ENCODE measurements at regions not wholly inside any gene's neighbourhood (a gene's known extent, or its start where the extent isn't known, plus 50 kb on each side); places are given as distances from the start of the nearest gene placed in this dataset.

GRCh38 chr3:24605511-24606028 lies 110.9 kb upstream of the THRB start:
- TF ChIP-seq POLR2A (IDR thresholded peaks at IDR 0.05) (no peak), CTCF (IDR thresholded peaks at IDR 0.05) (no peak)
- DNase-seq = no peak
- Histone ChIP-seq H3K27me3 (no peaks in the 10 kb centered on the region), H3K4me1 (no peaks in the 10 kb centered on the region), H3K9me3 (no peaks in the 10 kb centered on the region), H3K36me3 (no peaks in the 10 kb centered on the region), H3K27ac (no peak overlapping the region), H3K4me3 (no peak overlapping the region)
- intact Hi-C loops (cut with DNase I; ENCODE audit: low total_unique reads) = no loop called here

- DNase-seq = no peak
- no peaks in the 10 kb centered on the region for H3K27me3 ChIP-seq
- no peak overlapping the region for H3K27ac ChIP-seq
- intact Hi-C loops (cut with DNase I; ENCODE audit: low total_unique reads) = no loop called here
- no peak overlapping the region for H3K4me3 ChIP-seq
- no peaks in the 10 kb centered on the region for H3K4me1 ChIP-seq
- TF ChIP-seq POLR2A (IDR thresholded peaks at IDR 0.05) = no peak
- TF ChIP-seq CTCF (IDR thresholded peaks at IDR 0.05) = no peak
- no peaks in the 10 kb centered on the region for H3K9me3 ChIP-seq
- H3K36me3 ChIP-seq = no peaks in the 10 kb centered on the region
Observed at GRCh38 chr3:24607281-24607680, 112.6 kb upstream of the THRB start.

GRCh38 chr3:24608701-24609390 lies 114.2 kb upstream of the THRB start:
- Histone ChIP-seq H3K4me1 (no peaks in the 10 kb centered on the region), H3K4me3 (no peak overlapping the region), H3K9me3 (no peaks in the 10 kb centered on the region), H3K36me3 (no peaks in the 10 kb centered on the region), H3K27me3 (no peaks in the 10 kb centered on the region), H3K27ac (no peak overlapping the region)
- TF ChIP-seq POLR2A (IDR thresholded peaks at IDR 0.05) (no peak), CTCF (IDR thresholded peaks at IDR 0.05) (no peak)
- intact Hi-C loops (cut with DNase I; ENCODE audit: low total_unique reads) = no loop called here
- peak in 1 of 2 donors; percentile 18 for DNase-seq

GRCh38 chr3:24614359-24614758 lies 119.7 kb upstream of the THRB start:
- Histone ChIP-seq H3K4me1 (no peaks in the 10 kb centered on the region), H3K9me3 (no peaks in the 10 kb centered on the region), H3K36me3 (no peaks in the 10 kb centered on the region), H3K27ac (no peak overlapping the region), H3K4me3 (no peak overlapping the region), H3K27me3 (no peaks in the 10 kb centered on the region)
- intact Hi-C loops (cut with DNase I; ENCODE audit: low total_unique reads) = no loop called here
- no peak for TF ChIP-seq CTCF (IDR thresholded peaks at IDR 0.05)
- no peak for TF ChIP-seq POLR2A (IDR thresholded peaks at IDR 0.05)
- DNase-seq = no peak

GRCh38 chr3:24615177-24615576 lies 120.5 kb upstream of the THRB start:
- intact Hi-C loops (cut with DNase I; ENCODE audit: low total_unique reads) = no loop called here
- Histone ChIP-seq H3K9me3 (no peaks in the 10 kb centered on the region), H3K4me3 (no peak overlapping the region), H3K36me3 (no peaks in the 10 kb centered on the region), H3K27me3 (no peaks in the 10 kb centered on the region), H3K4me1 (no peaks in the 10 kb centered on the region), H3K27ac (no peak overlapping the region)
- TF ChIP-seq CTCF (IDR thresholded peaks at IDR 0.05) (no peak), POLR2A (IDR thresholded peaks at IDR 0.05) (no peak)
- no peak for DNase-seq
